HG02943 (cell line): ENCODE measurements at regions not wholly inside any gene's neighbourhood (a gene's known extent, or its start where the extent isn't known, plus 50 kb on each side); places are given as distances from the start of the nearest gene placed in this dataset.
A peak's percentile ranks its signal among the peaks of the same experiment; 100 is the strongest.

Source experiments
- ATAC-seq: cut with Tn5 transposase; IDR thresholded peaks from one replicate; pipeline ENCODE4 v1.9.1; 2021; ENCODE audit warnings: mild to moderate bottlenecking, low read depth, moderate library complexity; ENCODE audit not compliant: unreplicated experiment

GRCh38 chr5:86970361-86970760 lies 297.3 kb upstream of the RASA1 start:
- no peak for ATAC-seq

DNA sequence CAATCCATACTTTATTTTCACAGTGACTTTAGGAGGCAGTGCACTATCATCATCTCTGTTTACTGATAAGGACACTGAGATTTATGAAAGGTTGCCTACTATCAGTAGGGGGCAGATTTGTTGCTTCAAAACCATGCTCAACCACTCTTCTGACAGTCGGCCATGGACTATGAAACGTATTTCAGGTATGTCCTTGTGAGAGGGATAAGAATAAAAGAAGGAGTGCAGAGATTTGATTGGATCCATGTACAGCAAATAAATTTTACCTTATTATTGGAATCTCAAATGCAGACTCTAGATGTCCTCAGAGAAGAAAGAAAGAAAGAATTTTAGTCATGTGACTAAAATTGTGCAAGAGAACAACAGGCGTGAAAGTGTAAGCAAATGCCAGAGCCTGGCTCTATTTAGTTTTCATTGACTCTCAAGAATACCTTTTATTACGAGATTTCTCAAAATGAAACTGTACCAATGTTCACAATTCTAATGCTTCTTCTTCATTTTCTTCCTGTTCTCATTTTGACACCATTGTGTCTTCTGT lies 296.6 kb upstream of the RASA1 start:
- no peak for ATAC-seq

DNA sequence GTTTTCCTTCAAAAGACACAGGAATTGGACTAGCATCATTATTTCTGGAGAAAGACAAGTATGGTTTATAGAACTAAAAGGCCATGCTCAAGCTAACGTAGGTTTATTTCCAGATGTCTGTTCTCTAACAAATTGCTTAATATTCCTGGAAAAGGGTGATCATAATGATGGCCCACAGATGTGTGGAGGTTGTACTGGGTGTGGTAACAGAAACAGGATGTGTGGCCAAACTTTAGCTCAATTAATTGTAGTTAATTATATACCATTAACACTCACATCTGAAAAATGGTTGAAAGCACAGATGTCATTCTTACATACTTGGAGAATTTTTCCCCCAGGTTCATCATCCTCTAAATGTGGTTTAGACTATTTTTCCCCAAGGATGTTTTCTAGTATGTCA lies 292.7 kb upstream of the RASA1 start:
- no peak for ATAC-seq

DNA sequence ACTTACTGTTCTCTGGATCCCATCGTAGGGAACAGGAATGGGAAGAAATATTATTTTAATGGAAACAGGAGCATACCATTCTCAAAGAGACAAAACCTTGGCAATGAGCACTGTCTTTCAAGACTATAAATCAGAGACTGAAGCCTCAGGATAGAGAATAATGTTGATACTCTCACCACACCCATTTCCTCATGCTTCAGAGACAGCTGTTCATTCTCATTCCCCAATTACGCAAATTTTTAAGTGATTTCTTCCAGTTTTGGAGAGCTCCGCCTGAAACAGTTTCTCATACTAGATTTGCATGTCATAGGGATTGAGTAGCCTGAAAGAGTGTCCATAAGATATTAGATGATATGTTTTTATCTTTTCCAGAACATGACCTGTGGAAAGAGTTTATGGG lies 290.5 kb upstream of the RASA1 start:
- ATAC-seq: no peak

- ATAC-seq: no peak
These were observed 289.9 kb upstream of the RASA1 start for GRCh38 chr5:86977808-86978207.

GRCh38 chr5:86979811-86980411 lies 287.8 kb upstream of the RASA1 start:
- no peak for ATAC-seq

- ATAC-seq: no peak
These were observed 285.8 kb upstream of the RASA1 start for GRCh38 chr5:86981898-86982297.

DNA sequence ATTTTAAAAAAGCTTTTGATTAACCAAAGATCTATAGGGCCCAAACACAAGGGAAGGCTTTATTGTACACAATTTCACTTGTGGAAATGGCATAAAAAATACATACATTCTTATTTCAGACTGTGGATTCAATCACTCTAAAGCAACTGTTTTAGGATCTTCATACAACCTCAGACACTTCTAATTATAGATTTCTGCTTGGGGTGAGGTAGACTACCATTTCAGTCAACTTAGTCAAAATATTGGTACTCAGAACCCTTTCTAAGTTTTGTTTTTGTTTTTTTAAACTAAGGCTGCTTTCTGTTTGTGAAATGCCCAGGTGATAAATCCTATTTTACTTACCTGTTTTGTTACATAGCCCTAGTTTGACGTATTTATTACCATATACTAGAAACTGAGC lies 284.5 kb upstream of the RASA1 start:
- ATAC-seq: no peak

DNA sequence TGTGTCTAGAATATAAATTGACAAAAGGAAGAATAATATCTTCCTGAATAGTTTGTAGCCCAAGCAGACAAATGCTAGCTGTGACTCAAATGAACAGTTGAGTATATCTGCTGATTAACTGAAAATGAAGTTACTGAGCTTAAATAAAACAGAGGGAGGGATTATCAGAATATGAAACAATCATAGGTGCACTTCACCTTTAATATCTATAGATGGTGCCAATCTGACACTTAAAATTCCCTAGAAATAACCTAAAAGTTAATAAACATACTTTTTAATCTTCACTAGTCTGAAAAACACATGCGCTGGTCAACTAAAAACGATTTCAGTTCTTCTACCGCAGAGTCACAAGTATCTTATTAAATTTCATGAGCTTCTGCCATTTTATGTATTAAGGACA lies 280.8 kb upstream of the RASA1 start:
- no peak for ATAC-seq

DNA sequence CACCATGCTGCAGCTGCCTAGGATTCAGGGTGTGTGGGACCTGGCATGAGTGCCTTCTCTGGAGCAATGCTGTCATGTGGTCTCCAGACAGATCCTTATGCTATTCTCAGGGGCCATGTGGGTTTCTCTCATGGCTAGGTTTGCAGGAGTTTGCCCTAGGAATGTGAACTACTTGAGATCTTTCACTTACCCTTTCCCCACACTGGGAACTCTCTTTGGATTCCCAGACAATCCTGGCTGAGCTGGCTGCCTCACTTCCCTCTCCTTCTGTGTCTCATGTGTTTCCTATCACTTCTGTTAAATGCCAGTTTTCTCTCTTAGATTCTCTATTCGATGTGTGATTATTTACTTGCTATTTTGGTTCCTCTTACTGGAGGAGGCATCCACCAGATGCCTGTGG lies 270.2 kb upstream of the RASA1 start:
- no peak for ATAC-seq

- no peak for ATAC-seq
These were observed 267.7 kb upstream of the RASA1 start for GRCh38 chr5:86999951-87000350.

GRCh38 chr5:87002485-87002884 lies 265.2 kb upstream of the RASA1 start:
- ATAC-seq: no peak

DNA sequence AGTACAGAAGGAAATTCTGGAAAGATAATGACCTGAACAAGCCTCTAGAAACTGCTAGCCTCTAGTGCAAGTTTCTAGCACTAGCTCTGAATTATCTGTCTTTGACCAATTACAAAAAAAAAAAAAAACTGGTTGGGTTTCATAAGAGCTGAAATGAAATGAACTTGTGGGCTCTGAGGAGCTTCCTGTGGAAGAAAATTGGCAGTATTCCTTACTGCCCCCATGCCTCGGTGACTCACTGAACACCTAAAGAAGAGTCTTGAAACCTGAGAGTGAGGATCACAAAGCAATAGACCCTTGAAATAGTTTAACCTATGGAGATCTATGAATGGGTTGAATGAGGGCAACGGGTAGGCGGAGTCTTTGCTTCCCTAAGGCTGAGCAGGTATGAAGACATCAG lies 263.6 kb upstream of the RASA1 start:
- ATAC-seq: no peak

DNA sequence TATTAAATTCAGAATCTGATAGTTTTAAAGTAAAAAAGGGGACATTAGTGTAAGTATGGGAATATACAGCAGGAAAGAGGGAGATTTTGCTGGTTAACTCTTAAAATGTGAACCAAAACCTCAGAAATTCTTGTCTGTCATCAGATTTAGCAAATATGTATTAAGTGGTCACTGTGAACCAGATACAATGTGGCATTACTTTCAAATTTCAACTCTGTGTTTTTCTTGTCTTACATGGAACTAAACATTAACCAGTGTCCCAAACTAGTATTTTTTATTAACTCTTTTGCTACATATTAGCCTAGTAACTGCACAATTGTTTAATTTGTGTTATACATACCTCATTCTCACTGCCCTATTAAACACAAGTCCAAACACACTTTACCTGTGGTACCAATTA lies 259.9 kb upstream of the RASA1 start:
- ATAC-seq: no peak

DNA sequence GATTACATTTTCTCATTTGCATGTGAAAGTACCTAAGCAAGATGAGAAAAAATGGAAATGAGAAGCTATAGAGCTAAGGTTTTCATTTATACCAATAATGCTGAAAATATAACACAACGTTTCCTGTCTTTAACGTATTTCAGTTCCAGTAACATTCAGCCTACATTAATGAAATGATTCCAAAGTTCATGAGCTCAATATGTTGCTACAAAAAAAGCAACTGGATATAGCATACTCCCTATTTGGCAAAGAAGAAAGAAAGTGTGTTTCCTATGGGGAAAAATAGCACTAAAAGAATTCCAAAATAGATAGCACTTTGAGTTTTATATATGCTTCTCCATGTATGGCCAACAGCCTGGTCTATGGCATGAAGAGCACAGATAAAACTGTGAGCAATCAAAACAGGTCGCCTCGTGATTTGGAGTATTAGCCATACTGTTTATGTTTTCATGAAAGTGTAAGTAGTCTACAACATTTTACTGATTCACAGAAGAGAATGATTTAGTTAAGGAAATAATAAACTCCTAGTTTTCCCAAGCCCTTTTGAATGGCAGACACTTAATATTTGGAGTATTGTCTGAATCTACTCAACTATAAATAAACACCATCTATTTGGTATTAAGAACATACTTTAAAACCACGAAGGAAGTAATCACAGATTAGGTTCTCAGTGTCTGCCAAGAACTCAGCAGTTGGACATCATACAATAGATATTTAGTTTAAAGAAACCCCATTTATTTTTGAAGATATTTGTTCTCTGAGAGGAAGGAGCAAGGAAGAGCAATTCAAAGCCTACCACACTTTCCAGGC lies 258.7 kb upstream of the RASA1 start:
- no peak for ATAC-seq

DNA sequence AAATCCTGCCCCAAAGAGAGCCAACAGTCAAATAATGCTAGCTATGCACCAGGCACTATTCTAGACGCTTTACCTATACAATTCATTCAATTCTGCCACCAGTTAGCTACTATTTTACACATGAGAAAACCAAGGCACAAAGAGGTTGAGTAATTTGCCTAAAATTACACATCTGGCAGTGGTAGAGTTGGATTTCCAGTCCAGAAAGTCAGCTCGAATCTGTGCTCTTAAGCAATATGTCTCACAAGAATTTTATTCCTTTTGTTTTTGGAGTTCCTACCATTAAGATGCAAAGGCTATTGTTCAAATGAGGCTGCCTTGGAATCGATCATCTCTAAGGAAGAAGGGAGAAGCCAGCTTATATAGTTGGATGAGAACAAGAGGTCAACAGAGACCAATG lies 256.9 kb upstream of the RASA1 start:
- no peak for ATAC-seq

DNA sequence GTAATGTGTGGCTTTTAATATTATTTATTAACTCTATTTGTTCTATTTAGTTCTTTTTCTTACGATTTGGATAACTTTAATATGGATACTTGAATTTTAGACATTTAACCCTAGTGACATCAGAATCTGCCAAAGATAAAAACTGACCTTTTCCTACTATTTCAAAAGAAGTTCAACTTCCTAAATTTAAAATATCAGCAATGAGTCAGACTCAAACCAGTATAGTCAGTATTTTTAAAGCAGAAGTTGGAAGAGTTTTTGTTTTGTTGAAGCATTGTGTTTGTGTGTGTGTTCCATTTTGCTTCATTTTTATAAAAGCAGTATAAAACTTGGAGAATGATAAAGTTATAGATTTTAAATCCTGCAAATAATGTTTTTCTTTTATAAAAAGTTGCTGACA lies 251.8 kb upstream of the RASA1 start:
- no peak for ATAC-seq

DNA sequence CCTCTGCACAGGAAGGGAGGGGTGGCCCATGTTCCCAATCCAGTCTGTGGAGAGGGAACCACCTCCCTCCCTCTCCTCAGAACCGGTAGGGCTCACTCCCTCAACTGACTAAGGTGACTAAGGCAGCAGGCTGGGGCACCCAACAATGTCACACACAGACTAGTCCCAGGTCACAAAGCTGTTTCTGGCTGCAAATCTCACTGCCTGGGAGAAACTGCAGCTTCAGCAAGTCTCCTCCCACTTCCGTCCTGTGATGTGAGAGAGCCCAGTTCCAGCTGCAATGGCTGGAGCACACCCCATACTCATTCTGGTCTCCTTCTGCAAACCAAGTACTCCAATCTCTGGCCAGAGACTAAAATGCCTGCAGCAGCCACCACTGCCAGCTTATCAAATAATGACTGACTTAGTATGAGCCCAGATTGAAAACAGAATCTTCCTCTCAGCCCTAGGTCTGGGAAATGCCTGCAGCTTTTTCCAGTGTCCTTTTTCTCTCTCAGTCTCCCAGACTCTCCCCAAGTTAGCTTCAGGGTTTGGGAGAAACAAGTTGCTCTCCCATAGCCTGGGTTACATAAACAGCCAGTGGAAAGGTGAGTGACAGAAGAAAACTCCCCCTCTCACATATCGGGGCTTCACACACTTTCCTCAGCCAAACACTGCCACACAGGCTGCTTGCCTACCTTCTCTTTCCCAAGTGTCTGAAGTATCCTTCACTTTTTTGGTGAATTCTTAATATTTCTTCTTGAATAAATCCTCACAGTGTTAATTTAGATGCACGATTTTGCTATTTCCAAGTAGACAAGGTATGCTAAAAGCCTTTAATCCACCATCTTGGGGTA lies 247.4 kb upstream of the RASA1 start:
- ATAC-seq: peak; percentile 79

- no peak for ATAC-seq
These were observed 245.3 kb upstream of the RASA1 start for GRCh38 chr5:87022415-87022814.

DNA sequence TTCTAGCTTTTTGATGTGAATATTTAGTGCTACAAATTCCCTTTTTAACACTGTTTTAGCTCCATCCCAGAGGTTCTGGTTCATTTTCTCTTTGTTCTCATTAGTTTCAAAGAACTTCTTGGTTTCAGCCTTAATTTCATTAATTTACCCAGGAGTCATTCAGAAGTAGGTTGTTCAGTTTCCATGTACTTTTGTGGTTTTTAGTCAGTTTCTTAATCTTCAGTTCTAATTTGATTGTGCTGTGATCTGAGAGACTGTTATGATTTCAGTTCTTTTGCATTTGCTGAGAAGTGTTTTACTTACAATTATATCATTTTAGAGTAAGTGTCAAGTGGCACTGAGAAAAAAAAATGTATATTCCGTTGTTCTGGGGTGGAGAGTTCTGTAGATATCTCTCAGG lies 240.1 kb upstream of the RASA1 start:
- no peak for ATAC-seq

GRCh38 chr5:87029951-87030350 lies 237.7 kb upstream of the RASA1 start:
- ATAC-seq: no peak
